SW480 (cell line): ENCODE measurements at regions not wholly inside any gene's neighbourhood (a gene's known extent, or its start where the extent isn't known, plus 50 kb on each side); places are given as distances from the start of the nearest gene placed in this dataset.

Experiments
- DNase-seq: peaks from one replicate; pipeline ENCODE4 v3.0.0-alpha.2; 2016; ENCODE audit warnings: low spot score

DNA sequence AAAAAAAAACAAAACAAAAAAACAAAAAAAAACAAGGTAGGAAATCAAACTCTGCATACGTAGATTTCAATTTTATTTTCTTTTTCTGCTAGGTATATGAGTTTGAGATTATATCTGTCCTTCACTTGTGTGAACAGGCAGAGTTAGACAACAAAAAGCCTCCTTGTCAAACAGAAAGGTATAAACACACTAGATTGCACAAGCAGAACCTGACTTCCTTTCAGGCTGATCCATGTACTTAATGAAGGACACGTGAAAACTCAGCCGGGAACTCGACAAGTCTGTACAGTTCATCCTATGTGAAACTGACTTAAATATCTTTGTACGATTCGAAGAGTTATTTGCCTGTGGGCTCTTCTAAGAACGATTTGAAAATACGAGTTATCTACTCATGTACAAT is 254.1 kb downstream of the ARL4A start:
- no peak for DNase-seq

GRCh38 chr7:12942609-12943008 is 255.2 kb downstream of the ARL4A start:
- DNase-seq = no peak

DNA sequence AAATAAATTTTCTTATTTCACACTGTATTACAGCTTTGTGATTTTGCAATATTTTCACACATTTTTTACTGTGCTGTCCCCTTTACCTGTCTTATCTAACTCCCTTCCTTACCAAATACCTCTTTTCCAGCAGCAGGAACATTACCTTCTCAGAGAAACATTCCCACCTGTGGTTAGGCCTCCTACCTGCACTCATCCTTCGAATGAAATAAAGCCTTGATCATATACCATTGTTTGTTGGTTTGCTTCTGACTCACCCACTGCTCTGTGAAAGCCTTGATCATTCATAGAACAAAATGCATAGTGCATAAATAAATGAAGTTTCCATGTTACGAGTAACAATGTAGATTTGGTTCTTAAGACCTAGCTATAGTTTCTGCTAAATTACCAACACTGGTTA is 256.3 kb downstream of the ARL4A start:
- peak; percentile 51 for DNase-seq

GRCh38 chr7:12945901-12946300 is 258.5 kb downstream of the ARL4A start:
- no peak for DNase-seq

DNA sequence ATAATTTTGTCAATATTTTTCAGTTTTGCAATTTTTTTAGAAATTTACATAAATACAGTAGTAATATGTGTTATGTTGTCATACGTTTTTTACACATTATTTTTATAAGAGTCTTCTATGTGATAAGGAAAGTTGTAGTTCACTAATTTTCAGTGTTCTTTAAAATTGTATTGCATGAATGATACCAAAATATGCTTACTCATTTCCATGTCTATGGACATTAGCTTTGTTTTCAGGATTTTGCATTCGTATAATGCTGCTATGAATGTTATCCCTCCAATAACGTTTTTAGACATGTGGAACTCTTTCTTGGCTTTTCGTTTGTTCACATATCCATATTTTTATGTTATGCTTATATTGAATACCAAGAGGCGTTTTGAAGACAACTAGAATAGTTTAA is 260.0 kb downstream of the ARL4A start:
- no peak for DNase-seq

DNA sequence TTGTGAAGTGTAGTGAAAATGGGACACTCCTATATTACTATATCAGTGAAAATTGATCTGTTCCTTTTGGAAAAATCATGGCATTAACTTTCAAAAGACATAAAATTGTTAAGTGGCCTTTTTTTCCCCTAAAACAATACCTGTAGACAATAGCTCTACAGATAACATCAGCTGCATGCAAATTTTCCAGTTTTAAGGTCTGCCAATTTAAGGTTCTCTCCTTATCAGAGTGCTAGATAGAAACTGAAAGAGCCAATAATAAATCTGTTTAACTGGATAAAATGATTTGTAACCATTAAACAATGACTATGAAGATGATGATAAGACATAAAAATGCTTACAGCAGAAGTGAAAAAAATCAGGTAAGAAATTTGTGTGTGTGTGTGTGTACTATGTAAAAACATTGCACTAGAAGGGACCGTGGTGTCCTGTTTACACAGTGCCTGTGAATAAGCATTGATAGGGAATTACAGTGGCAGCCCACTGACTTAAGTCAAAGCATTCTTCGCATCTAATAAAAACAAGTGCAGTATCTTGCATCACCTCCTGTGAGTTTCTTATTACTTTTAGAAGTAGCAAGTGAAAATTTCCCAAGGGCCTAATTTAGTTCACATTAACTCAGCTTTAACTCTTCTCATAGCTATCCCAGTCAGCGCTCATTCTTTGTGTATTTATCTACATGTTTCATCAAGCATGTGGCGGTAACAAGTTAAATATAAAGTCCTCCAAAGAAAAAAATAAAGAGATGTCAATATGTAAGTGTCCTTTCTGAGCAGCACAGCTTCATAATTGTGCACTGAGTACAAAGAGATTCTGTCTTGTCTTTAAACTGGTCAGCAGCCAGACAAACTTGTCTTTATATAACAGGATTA is 261.9 kb downstream of the ARL4A start:
- no peak for DNase-seq

- no peak for DNase-seq
These were observed 264.0 kb downstream of the ARL4A start for GRCh38 chr7:12951397-12951801.

DNA sequence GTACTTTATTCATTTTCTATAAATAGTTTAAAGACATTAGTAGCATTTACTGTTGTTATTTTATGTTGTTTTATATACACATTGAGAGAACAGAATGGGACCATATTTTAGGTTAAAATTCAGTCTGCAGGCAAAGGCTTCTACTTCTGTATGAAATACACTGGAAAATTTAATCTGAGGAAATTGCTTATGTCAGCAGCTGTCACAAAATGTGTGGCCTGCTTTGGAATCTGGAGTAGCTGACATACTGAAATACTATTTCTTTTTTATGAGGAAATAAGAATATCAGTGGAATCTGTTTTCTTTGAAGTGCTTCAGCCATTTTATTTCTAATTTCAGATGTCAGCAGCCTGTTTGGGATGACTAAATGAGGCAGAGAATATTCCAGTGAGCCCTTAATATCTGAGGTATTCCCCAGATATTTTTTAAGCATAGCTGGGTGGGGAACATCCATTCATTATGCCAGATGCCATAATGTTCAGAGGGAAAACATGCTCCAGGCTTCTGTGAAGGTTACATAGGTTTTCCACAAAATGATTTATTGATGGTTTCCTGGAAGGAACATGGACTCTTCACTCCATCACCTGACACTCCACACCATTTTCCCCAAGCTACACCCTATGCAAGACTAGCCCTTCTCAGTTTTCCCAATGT is 267.1 kb downstream of the ARL4A start:
- DNase-seq = no peak

GRCh38 chr7:12957487-12957886 is 270.1 kb downstream of the ARL4A start:
- DNase-seq = no peak

- no peak for DNase-seq
These were observed 274.6 kb downstream of the ARL4A start for GRCh38 chr7:12961910-12962480.

- no peak for DNase-seq
These were observed 276.0 kb downstream of the ARL4A start for GRCh38 chr7:12963435-12963834.

- no peak for DNase-seq
These were observed 277.4 kb downstream of the ARL4A start for GRCh38 chr7:12964836-12965235.

- peak; percentile 91 for DNase-seq
These were observed 278.3 kb downstream of the ARL4A start for GRCh38 chr7:12965767-12966166.

DNA sequence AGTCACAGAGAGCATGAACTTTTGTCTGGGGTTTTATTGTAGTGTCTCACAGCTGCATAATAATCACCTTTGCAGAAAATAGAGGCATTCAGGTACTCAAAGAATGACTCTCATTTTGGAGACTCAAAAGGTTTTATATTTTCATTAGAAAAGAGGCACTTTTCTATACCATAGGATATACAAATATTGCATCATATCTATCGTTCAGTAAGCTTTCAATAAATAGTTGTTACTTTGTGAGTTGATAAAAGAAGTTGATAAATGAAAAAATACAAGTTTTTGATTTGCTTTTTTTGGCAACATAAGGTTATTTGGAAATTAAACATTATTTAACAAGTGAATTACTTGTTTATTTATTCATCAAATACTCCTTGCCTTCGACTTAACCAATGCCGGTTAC is 279.9 kb downstream of the ARL4A start:
- no peak for DNase-seq

DNA sequence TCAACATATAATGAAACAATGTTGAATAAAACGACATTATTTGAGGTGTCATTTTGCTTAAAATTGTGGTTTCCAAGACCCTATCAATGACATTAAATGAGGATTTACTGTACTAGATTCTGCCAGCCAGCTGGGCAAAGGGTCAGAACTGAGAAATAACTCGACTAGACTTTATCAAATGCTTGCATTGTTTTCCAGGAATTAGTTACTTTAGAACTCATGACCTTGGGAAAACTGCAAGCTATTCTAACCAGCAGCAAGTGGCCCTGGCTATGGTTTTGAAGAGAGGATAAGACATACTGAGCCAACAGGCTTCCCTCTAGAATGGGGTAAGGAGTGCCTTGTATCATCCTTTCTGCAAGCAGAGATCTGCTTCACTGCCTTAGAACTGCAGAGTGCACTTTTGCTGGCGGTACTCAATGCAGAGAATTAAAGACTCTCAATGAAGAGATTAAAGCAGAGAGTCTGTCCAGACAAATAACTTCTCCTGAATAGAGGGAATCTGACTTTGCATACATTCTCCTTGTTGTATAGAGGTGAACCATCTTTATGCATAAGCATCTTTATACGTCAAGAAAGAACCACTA is 281.5 kb downstream of the ARL4A start:
- no peak for DNase-seq

GRCh38 chr7:12970626-12971025 is 283.2 kb downstream of the ARL4A start:
- DNase-seq = no peak

- DNase-seq = no peak
These were observed 287.2 kb downstream of the ARL4A start for GRCh38 chr7:12974451-12975166.

- no peak for DNase-seq
These were observed 288.0 kb downstream of the ARL4A start for GRCh38 chr7:12975412-12975811.

- DNase-seq = peak; percentile 16
These were observed 291.7 kb downstream of the ARL4A start for GRCh38 chr7:12979181-12979580.

GRCh38 chr7:12982178-12982577 is 294.7 kb downstream of the ARL4A start:
- no peak for DNase-seq

GRCh38 chr7:12984117-12984516 is 296.7 kb downstream of the ARL4A start:
- no peak for DNase-seq

GRCh38 chr7:12985228-12985627 is 297.8 kb downstream of the ARL4A start:
- DNase-seq = no peak
